ENCODE measurements at regions not wholly inside any gene's neighbourhood (a gene's known extent, or its start where the extent isn't known, plus 50 kb on each side); places are given as distances from the start of the nearest gene placed in this dataset.

DNA sequence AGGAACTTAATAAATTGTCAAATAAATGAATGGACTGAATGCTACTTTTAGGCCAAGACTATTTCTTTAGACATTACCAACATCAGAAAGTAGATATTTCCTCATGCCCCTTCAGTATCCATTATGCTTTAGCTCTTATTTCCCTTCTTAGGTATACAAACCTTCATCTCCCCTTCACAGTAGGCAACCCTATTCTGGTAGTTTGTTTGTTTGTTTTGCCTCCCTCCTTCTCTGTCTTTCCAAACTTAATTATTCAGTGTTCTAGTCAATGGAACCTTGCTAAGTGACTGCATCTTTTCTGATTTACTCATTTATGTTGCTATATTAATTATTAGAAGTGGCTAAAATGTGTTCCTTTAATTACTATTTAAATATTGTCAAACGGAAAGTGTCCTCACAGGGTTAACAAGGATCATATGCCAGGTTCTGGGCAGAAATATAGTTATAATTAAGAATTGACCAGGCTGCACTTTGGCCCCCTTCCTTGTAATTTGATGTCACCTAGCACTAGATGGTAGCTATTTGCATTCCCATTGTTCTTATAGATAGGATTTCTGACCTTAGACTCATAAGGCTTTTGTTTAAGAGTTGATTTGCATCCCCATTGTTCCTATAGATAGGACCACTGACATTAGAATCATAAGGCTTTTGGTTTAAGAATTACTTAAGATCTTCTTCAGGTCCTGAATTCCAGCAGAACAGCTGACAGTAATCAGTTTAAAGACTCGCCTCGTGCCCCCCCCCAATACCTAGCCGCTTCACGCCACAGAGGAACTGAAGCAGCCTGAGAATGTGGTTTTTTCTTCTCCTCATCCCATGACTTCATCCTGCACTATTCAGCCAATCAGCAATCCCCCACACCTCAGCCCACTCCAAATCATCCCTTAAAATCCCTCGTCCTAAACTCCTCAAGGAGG is 84.4 kb upstream of the NUDT12 start:
- Histone ChIP-seq H3K27ac (no peak overlapping the region), H3K4me1 (ENCODE audit: insufficient read depth) (no peaks in the 10 kb centered on the region), H3K4me2 (no peak overlapping the region), H2AFZ (no peak overlapping the region), H4K20me1 (ENCODE audit: insufficient read depth, poor library complexity, severe bottlenecking) (no peaks in the 10 kb centered on the region), H3K27me3 (no peaks in the 10 kb centered on the region), H3K36me3 (replicated peaks; ENCODE audit: insufficient read depth, low read depth) (no peaks in the 10 kb centered on the region), H3K9me2 (replicated peaks; ENCODE audit: insufficient read depth) (no peaks in the 10 kb centered on the region), H3K79me2 (no peaks in the 10 kb centered on the region), H3K4me3 (no peak overlapping the region), H3K9me3 (ENCODE audit: low read depth) (no peaks in the 10 kb centered on the region)
- WGBS (ENCODE audit: low lambda C conversion rate, missing lambda C conversion rate): 54% methylated on average over 6 of the region's 6 CpGs
- DNase-seq (ENCODE audit: low spot score): no peak
- TF ChIP-seq EZH2phosphoT487 (IDR thresholded peaks at IDR 0.05; ENCODE audit: low read depth, severe bottlenecking, unreplicated experiment) (no peak), EZH2 (IDR thresholded peaks at IDR 0.05; ENCODE audit: borderline replicate concordance) (no peak)
- TF ChIP-seq, protein P1, sequence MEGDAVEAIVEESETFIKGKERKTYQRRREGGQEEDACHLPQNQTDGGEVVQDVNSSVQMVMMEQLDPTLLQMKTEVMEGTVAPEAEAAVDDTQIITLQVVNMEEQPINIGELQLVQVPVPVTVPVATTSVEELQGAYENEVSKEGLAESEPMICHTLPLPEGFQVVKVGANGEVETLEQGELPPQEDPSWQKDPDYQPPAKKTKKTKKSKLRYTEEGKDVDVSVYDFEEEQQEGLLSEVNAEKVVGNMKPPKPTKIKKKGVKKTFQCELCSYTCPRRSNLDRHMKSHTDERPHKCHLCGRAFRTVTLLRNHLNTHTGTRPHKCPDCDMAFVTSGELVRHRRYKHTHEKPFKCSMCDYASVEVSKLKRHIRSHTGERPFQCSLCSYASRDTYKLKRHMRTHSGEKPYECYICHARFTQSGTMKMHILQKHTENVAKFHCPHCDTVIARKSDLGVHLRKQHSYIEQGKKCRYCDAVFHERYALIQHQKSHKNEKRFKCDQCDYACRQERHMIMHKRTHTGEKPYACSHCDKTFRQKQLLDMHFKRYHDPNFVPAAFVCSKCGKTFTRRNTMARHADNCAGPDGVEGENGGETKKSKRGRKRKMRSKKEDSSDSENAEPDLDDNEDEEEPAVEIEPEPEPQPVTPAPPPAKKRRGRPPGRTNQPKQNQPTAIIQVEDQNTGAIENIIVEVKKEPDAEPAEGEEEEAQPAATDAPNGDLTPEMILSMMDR (IDR thresholded peaks at IDR 0.05; ENCODE audit: poor library complexity): no peak

DNA sequence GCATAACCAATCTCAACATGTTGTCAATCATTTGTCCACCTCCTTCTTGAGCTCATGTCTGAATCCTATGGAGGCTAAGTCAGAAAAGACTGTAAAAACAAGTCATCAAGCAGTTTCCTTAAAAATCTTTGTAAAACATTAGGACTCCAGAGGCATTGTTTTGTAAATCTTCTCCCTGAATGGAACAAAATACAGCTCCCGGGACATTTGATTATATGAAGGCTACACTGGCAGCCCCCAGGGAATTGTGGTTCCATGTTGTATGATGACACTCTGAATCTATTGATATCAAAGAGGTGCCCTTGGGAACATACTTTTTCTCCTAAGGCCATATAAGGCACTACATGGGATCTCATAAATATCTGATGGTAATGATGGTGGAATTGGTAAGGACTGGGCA is 83.2 kb upstream of the NUDT12 start:
- Histone ChIP-seq H3K27ac (no peak overlapping the region), H3K79me2 (no peaks in the 10 kb centered on the region), H3K27me3 (no peaks in the 10 kb centered on the region), H3K4me2 (no peak overlapping the region), H4K20me1 (ENCODE audit: insufficient read depth, poor library complexity, severe bottlenecking) (no peaks in the 10 kb centered on the region), H2AFZ (no peak overlapping the region), H3K4me3 (no peak overlapping the region), H3K9me3 (ENCODE audit: low read depth) (no peaks in the 10 kb centered on the region), H3K36me3 (replicated peaks; ENCODE audit: insufficient read depth, low read depth) (no peaks in the 10 kb centered on the region), H3K4me1 (ENCODE audit: insufficient read depth) (no peaks in the 10 kb centered on the region), H3K9me2 (replicated peaks; ENCODE audit: insufficient read depth) (no peaks in the 10 kb centered on the region)
- 80% methylated on average over 1 of the region's 1 CpG for WGBS (ENCODE audit: low lambda C conversion rate, missing lambda C conversion rate)
- TF ChIP-seq EZH2phosphoT487 (IDR thresholded peaks at IDR 0.05; ENCODE audit: low read depth, severe bottlenecking, unreplicated experiment): no peak
- no peak for TF ChIP-seq EZH2 (IDR thresholded peaks at IDR 0.05; ENCODE audit: borderline replicate concordance)
- TF ChIP-seq, protein P1 (IDR thresholded peaks at IDR 0.05; ENCODE audit: poor library complexity): no peak
- no peak for DNase-seq (ENCODE audit: low spot score)

DNA sequence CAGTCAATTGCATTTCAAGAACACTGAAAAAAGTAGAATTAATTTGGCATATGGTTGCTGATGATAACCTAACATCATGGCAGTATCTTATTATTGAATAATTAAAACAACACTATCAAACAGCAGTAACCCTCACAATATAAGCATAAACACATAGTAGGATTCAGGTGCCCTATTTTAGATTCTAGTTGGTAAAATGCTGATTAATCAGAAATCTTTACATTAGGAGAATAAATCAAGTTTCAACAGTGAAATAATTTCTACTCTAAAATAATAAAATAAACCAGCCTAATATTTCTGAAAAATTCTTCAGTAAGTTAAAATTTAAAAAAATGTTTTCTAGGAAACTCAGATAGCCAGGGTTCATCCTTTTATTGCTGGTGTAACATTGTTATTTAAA is 76.4 kb upstream of the NUDT12 start:
- Histone ChIP-seq H3K4me3 (no peak overlapping the region), H3K79me2 (no peaks in the 10 kb centered on the region), H3K4me1 (ENCODE audit: insufficient read depth) (no peaks in the 10 kb centered on the region), H3K9me2 (replicated peaks; ENCODE audit: insufficient read depth) (no peaks in the 10 kb centered on the region), H2AFZ (no peak overlapping the region), H3K36me3 (replicated peaks; ENCODE audit: insufficient read depth, low read depth) (no peaks in the 10 kb centered on the region), H4K20me1 (ENCODE audit: insufficient read depth, poor library complexity, severe bottlenecking) (no peaks in the 10 kb centered on the region), H3K9me3 (ENCODE audit: low read depth) (no peaks in the 10 kb centered on the region), H3K27ac (no peak overlapping the region), H3K27me3 (no peaks in the 10 kb centered on the region), H3K4me2 (no peak overlapping the region)
- no peak for DNase-seq (ENCODE audit: low spot score)
- no peak for TF ChIP-seq EZH2phosphoT487 (IDR thresholded peaks at IDR 0.05; ENCODE audit: low read depth, severe bottlenecking, unreplicated experiment)
- TF ChIP-seq EZH2 (IDR thresholded peaks at IDR 0.05; ENCODE audit: borderline replicate concordance): no peak
- TF ChIP-seq, protein P1 (IDR thresholded peaks at IDR 0.05; ENCODE audit: poor library complexity): no peak
